Suprapubic skin (tissue), 3 donors: ENCODE measurements at regions not wholly inside any gene's neighbourhood (a gene's known extent, or its start where the extent isn't known, plus 50 kb on each side); places are given as distances from the start of the nearest gene placed in this dataset.

Experiments used
- POLR2A ChIP-seq, 2 donors: fragments of 450-650 bp; IDR thresholded peaks; one replicate each; pipeline ENCODE4 v1.6.1; 2017; ENCODE audit warnings: antibody characterized with exemption in 2 of 2, mild to moderate bottlenecking in 2 of 2, moderate library complexity in 2 of 2
- TF ChIP-seq, protein P1 (sequence below), 2 donors: fragments of 200-600 bp in 1 of 2; fragments of 450-650 bp in 1 of 2; sonication (generic) in 1 of 2; IDR thresholded peaks; one replicate each; pipeline ENCODE4 v1.5.1; 2016 to 2019; ENCODE audit warnings: antibody characterized with exemption in 2 of 2, mild to moderate bottlenecking in 1 of 2, moderate library complexity in 1 of 2

GRCh38 chr3:73706771-73707170 is 82.0 kb upstream of the PDZRN3 start:
- TF ChIP-seq, protein P1, sequence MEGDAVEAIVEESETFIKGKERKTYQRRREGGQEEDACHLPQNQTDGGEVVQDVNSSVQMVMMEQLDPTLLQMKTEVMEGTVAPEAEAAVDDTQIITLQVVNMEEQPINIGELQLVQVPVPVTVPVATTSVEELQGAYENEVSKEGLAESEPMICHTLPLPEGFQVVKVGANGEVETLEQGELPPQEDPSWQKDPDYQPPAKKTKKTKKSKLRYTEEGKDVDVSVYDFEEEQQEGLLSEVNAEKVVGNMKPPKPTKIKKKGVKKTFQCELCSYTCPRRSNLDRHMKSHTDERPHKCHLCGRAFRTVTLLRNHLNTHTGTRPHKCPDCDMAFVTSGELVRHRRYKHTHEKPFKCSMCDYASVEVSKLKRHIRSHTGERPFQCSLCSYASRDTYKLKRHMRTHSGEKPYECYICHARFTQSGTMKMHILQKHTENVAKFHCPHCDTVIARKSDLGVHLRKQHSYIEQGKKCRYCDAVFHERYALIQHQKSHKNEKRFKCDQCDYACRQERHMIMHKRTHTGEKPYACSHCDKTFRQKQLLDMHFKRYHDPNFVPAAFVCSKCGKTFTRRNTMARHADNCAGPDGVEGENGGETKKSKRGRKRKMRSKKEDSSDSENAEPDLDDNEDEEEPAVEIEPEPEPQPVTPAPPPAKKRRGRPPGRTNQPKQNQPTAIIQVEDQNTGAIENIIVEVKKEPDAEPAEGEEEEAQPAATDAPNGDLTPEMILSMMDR (IDR thresholded peaks at IDR 0.05), result no peak
- no peak for TF ChIP-seq POLR2A (IDR thresholded peaks at IDR 0.05)
